ENCODE measurements at regions not wholly inside any gene's neighbourhood (a gene's known extent, or its start where the extent isn't known, plus 50 kb on each side); places are given as distances from the start of the nearest gene placed in this dataset.

DNA sequence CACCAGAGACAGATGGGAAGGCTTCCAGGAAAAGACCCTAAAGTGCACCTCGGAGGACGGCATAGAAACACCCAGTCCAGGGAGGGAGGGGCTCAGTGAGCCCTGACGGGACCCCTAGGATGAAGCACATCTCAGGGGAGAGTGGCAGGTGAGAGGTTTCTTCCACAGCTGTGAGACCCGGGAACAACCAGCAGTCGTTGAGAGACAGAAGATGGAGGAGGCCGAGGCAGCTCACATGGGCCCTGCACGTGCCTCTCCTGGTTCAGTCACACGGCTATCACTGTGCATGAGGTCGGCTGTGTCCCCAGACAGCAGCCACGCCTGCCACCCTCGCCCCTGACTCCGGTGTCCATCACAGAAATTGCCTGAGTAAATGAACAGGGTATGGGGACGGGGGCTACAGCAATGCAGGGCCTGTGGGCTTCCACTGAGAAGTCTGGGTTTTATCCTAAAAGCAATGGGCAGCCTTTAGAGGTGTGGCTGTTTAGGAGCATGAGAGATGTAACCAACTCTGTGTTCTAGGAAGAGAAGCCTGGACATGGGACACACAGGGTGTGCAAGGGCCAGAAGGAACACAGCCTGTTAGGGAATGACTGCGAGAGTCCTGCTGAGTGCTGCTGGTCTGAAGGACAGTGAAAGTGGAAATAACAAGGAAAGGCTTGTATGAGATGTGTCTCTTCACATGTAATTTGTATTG, 102.0 kb downstream of the TMEM18 start:
- DNase-seq: no peak

DNA sequence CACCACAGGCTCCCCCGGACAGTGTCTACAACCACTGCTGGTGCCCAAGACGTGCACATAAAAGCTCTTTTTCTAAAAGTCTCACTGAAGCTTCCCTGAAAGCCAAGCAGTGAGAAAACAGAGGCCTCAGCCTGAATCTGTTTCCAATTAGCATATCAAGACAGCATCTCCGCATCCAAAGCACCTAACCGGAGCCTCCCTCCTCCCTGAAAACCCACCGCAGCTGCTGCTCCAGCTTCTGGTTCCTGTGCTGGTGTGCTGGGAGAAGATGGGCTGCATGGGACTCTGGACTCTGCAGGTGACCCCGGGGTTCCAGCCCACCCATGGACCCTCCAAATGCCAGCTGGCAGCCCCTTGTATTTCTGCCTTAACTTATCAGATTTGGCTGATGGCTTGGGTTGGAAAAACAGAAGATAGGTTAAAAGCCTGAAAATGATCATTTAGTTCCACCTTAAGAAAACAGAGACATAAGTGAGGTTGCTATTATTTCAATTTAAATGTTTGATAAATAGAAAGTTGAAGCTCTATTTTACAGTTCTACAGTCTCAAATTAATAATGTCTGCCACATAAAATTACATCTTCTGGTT, 103.3 kb downstream of the TMEM18 start:
- no peak for DNase-seq

DNA sequence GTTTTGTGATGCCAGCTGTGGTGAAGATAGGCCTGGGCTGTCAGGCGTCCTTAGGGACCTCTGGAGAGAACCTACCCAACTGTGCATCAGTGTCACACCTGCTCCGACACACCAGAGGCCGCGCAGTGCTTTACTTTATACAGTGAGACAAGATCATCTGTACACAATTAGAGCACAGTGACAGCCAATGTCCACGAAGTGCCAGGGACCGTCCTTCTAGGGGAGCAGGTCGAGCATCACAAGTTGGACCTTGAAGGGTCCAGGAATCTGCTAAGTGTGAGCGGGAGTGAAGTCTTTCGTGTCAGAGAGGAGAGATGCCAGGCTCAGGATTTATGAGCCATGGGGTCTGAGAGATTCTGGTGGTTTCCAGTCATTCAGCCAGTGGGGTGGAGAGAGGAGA, 104.2 kb downstream of the TMEM18 start:
- no peak for DNase-seq

DNA sequence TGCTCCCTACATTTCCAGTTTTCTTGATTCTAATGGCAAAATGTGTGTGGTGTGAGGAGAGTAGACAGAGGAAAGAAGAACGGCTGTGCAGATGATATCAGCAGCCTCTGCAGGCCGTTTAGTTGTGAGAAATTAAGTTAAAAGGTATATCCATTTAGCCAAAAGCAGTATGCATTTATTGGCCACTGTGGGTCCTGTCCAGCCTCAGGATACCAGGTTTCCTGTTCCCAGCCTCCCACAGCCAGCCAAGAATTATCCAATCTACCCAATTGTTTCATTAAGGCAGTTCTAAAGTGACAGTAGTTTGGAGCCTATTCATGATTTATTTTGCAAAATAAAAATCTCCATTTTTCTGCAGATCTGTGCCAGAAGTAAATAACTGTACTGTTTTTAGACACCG, 107.5 kb downstream of the TMEM18 start:
- DNase-seq: no peak

DNA sequence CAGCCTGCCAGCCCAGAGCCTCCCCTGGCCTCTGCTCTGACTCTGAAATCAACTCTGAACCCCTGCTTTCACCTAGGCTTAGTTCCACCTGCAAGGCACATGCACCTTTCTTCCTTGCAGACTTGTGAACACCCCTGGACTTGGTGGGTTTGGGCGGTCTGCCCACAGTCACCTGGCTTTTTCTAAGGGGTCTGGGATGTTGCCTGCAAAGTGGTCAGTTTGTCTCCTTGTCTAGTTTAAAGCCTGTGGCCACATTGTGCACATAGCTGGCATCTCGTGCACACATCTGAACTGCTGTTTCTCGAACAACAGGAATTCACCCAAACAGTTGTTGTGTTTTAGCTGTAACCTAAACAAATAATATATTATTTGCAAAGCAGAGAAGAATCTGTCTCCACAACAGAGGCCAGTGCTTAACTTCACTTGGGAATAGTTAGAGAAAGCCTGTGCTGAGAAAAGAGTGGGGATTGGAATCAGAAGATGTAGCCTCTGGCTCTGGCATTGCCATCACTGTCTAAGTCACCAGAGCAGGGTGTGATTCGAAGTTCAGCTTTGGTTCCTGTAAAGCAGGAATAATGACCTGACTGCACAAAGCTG, 108.5 kb downstream of the TMEM18 start:
- no peak for DNase-seq

DNA sequence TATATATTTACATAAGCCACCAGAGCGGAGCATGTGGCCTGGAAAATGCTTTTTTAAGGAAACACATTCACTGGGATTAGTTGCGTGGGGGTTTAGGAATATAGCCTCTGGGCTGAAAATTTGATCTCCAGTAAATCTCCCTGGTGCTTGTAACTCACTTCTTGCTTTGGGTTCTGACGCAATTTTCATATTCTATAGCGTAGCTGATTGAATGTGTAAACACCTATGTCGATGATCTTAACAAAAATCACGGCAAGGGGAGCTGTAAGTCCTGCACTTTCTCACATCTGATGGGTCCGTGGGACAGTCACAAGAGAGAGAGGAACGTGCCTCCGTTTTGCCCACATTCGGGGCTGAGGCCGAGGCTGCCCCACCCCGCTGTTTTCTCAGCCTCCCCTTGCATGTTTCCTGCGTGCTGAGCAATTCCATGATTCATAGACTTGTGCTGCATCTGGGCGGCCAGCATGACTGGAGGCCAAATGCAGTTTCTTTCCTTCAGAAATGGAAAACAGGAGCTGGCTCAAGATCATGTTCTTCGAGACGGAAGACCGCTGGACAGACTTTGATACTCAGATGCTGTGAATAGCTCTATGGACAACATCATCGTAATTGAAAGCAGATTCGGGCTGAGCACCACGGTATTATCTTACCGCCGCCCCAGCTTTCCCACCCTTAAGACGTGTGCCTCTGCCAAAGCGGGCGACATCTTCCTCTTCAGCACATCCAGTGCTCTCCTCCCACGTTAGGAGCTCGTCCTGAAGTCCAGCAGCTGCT, 109.2 kb downstream of the TMEM18 start:
- DNase-seq: no peak

DNA sequence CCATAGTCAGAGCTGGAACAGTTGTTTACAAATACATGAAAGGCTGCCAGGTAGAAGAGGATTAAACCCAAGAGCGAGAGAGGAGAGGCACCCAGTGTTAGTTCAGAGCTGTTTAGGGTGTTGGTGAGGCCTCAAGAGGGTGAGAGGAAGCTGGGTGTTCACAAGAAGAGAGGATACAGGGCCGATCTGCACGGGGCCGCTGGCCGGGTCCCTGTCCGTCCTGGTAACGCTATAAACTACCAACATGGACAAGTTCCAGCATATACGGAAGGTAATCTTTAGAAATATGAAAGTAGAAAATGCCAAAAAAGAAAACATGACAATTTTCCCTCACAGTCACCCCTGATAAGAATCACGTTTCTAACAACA, 109.7 kb downstream of the TMEM18 start:
- DNase-seq: no peak

DNA sequence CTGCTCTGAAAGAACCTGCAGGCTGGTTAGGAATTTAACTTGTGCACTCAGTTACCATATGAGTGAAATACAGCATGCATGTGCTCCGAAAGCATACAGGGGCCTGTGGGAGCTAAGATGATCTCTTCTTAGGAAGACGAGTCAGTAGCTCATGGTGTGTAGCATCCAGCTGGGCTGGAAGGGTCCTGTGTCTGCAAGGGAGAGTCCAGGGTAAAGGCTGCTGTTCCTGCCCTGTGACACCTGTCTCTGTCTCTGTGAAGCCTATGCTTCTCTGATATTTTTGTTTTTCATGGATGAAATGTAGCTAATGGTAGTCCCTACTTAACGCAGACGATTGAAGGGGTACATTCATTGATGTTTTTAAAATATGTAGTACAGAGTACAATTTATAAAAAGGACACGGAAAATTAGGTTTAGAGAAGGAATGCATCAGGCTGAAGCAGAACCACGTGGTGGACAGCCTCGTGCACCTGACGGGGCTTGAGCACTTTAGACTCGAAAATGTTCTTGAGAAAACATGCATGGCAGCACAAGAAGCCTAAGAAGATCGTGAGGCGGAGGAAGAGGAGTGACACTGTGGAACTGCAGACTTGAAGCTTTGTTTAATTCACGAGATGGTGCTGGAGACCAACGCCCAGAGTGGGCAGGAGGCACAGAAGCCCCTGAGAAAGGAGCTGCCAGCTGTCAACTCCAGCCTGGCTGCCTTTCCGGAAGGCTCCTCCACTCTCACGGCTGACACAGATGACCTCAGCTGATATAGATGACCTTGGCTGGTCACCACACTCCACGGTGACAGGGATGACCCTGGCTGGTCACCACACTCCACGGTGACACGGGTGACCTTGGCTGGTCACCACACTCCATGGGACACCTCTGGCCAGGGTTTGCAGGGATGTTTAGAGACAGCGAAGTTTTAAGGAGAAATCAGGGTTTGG, 110.6 kb downstream of the TMEM18 start:
- DNase-seq: no peak

DNA sequence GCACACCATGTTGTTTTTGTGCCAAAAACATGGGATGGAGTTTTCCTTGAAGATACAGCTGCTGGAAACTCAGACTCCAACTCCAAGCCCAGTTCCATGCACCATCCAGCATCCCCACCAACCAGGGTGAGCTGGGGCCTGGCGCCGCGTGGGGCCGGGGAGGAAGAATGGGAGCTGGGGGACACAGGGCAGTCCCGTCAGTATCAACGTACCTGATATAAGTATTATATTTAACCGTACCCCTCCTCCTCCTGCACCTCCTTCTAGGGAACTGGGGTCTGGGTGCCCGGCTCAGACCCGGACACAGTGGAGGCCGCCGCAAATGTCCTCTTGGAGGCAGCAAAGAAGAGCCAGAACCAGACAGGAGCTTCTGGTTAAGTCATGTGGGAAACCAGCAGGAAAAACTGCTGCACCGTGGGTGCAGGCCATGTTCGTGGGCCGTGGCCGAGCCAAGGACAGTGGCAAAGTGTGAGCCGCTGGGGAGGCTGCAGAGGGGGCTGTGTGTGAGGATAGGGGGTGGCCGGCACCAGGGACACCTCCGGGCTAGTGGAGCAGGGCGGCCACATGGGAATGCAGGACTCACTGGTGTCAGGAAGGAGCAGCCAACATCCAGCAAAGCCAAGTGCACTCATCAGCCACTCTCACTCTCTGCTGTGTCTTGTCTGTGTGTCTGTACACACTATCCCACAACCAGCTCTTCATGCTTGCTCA, 112.6 kb downstream of the TMEM18 start:
- no peak for DNase-seq

DNA sequence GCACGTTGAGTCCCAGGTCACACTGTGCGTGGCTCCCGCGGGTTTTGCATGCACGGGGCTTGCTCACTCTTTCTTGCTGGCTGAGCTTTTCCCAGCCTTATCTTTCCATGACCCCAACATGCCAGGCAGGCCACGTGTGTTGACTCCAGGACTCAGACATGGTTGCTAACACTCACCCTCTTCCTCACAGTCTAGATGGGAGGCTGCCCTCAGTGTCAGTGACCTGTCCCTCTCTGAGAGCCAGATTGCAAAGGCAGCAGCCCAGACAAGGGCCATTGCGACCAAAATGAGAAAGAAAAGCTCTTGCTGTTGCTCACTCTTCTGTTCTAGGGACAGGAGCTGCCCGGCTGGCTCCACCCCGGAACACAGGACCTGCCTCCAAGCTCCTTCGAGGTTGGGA, 113.7 kb downstream of the TMEM18 start:
- no peak for DNase-seq

DNA sequence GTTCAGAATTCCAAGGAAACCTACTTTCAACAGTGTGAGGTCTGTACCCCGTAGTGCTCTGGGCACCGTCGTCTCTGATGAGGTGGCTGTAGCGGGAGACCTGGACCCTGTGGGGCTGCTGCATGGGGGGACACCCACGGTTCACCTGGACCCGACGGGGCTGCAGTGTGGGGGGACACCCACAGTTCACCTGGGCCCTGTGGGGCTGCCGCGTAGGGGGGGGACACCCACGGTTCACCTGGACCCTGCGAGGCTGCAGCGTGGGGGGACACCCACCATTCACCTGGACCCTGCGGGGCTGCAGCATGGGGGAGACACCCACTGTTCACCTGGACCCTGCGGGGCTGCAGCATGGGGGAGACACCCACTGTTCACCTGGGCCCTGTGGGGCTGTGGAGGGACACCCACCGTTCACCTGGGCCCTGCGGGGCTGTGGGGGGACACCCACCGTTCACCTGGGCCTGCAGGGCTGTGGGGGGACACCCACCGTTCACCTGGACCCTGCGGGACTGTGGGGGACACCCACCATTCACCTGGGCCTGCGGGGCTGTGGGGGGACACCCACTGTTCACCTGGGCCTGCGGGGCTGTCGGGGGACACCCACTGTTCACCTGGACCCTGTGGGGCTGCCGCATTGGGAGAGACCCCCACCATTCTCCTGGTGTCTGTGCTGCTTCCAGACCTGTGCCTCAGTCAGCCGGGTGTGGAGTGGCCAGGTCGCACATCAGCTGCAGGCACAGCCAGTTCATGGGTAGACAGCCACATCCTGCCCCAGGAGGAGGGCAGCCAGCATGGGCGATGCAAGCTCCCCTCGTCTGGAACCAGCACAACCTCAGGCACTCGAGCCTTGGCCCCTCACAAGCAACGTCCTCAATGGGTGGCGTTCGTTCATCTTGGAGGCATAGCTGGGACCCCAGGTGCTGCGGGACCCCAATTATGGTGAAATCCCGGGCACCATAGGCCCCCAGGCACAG, 114.5 kb downstream of the TMEM18 start:
- DNase-seq: no peak

DNA sequence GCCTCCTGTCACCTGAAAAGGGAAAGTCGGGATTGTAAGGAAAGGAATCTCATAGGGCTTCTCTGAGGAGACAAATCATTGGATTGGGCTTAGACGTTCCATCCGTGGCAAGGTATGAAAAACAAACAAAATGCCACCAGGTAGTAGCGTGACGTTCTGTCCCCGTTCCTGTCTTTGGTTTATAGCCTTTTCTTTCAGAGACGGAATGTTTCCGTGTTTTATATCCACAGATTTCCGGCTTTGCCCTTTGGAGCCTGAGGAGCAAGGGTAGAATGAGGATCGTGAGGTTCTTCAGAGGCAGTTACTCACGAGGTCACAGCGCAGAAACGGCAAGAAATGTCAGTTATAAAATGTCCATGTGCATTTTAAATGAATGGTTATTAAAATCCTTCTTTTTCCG, 118.3 kb downstream of the TMEM18 start:
- DNase-seq: no peak

DNA sequence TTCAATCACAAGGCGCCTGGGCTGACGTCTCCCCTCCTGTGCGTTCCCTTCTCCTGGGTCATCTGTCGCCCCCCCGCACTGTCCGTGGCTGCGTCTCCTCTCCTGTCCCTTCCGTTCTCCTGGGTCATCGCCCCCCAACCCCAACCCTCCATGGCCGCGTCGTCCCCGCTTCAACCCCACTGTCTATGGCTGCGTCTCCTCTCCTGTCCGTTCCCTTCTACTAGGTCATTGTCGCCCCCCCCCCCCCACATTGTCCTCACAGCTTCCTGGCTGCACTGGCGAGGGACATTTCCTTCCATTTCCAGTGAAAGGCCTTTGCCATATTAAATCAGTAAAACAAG, 118.9 kb downstream of the TMEM18 start:
- DNase-seq: no peak

DNA sequence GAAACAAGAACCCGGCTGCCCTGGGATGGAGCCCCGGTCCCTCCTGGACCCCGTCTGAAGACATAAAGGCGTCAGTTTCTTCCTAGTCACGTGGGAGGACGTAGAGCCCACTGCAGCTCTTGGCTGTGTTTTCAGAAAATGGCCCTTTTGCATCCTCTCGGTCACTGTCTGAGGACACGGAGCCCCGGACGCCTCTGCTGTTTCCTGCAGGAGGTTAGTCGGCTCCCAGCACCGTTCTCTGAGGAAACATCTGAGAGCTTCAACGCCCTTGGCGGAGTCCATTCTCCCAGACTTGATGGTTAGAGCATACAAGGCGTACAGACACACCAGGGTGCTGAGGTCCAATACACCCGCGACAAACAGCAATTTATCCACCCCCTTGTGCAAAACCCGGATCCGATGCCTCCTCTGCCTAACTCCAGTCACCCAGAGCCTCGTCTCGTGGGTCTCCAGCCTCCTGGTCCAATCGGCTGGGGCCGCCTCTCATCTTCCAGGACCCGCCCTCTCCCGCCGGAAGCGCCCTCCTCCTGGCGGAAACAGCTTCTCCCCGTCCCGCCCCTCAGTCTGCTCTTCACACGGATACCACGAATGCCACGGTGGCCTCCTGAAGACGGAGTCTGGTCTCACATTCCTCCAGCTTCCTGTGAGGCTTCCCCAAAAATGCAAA, 119.4 kb downstream of the TMEM18 start:
- no peak for DNase-seq

DNA sequence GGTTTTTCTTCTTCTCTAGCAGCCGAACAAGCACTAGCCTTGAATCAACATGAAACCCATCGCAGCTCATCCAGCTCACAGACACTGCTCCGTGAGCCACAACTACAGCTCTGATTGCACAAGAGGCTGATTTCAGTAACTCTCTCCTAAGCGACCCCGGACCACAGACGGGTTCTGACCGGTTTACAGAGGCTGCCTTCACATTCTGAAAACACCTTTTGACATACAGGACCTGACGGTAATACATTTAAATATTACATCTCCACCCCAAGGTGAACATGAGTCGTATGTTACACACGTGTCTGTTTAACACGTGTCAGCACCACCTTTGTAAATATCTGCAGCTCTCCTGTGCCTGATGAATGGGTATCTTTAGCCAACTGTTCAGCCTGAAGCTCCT, 120.7 kb downstream of the TMEM18 start:
- no peak for DNase-seq

DNA sequence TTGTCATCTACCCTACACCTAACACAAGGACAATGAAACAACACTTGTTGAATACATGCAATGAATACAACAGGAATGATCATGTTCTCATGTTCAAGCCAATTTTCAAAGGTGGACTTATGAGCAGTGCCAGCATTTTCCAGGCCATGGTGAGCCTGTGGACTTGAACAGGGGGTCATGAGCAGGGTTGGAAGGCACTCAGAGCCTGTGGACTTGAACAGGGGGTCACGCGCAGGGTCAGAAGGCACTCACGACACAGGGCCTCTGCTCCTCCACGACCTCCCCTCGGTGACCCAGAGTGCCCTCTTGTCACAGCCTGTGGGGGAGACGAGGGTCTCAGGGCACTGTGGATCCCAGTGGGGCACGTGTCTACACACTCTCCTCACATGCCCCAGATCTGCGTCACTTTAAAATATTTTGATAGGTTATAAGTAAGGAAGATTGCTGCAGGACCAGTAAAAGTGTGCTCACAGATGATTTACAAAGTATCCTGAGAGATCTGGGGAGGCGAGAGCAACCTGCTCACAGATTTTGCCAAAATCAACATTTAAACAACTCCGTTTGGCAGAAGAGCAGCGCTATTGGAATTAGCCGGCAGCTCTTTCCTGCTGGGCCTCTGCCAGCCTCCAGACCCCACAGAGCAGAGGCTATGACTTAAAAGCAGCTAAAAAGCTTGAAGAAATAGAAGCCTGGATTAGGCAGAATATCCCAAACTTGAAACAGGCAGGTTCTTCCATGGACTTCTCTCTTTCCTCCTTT, 121.9 kb downstream of the TMEM18 start:
- DNase-seq: no peak

DNA sequence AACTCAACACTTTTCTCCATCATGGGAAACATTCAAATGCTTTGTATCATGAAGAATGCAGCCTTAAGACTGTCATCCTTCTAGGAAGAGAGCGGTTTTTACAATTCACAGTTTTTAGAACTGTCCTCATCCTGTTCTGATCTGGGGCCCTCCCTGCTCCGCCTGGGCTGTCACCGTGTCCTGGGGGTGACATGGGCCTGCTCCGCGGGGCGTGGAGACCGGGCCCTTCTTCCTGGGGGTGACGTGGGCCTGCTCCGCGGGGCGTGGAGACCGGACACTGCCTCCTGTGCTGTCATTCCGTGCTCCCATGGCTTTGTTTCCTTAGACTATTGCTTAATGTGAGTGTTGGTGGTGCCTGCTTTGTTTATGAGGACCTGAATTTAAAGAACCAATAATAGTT, 122.8 kb downstream of the TMEM18 start:
- DNase-seq: no peak

DNA sequence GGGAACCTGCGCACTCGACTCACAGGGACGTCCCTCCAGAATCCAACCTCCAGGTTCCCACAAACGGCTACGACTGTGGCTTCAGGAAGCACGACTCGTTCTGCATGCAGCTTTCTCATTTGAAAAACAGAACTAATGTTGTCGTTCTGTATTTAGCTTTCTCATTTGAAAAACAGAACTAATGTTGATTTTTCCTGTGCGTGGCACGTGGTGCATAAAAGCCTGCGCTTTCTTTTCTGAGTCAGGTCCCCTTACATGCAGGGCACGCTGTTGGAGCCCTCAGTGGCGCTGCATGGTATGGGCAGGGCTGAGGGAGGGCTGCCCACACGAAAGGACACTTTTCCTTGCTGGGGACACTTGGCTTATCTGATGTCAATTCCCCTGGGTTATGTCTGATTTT, 124.3 kb downstream of the TMEM18 start:
- peak; percentile 0 for DNase-seq

DNA sequence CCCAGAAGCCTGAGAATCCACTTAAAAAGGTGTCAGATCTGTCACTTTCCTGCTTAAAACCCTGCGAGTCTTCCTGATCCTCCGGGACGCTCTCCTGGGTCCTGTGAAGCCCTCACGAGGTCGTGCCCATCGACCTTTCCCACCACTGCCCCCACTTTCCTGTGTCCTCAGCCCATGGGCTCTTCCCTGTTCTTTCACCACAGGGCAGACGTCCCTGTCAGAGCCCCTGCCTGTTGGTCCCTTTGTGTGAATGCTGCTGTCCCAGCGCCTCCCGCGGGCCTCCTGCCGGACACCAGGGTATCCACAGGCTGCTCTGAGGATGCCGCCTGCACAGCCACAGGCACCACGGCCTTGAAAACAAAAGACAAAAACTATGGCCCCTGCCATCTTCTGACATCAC, 125.6 kb downstream of the TMEM18 start:
- no peak for DNase-seq

Measured in suppressor macrophage treated with lipopolysaccharide for 4 hours (primary cell).